Left ventricle myocardium superior (tissue), 1 donor: ENCODE measurements at regions not wholly inside any gene's neighbourhood (a gene's known extent, or its start where the extent isn't known, plus 50 kb on each side); places are given as distances from the start of the nearest gene placed in this dataset.
A peak's percentile ranks its signal among the peaks of the same experiment; 100 is the strongest.
"Not testable (repeated sequence)": the region's sequence is repeated elsewhere in the genome, so short reads cannot be mapped to it uniquely, and the experiment has no call there.

Source experiments
- ATAC-seq: fragments of 200-7000 bp; cut with Tn5 transposase; one replicate; pipeline ENCODE4 v1.9.1; 2020; ENCODE audit warnings: mild to moderate bottlenecking, moderate library complexity
- DNase-seq: peaks from one replicate; pipeline ENCODE4 v3.0.0-alpha.2; 2020
- intact Hi-C: fragments of 100-400 bp; cut with micrococcal nuclease; formaldehyde crosslinking; loops from one replicate; pipeline ENCODE4 v1.11.0; 2022
- donor health status: DM: no; HTN: yes; CAD: no; lungs with severe emphysema.

DNA sequence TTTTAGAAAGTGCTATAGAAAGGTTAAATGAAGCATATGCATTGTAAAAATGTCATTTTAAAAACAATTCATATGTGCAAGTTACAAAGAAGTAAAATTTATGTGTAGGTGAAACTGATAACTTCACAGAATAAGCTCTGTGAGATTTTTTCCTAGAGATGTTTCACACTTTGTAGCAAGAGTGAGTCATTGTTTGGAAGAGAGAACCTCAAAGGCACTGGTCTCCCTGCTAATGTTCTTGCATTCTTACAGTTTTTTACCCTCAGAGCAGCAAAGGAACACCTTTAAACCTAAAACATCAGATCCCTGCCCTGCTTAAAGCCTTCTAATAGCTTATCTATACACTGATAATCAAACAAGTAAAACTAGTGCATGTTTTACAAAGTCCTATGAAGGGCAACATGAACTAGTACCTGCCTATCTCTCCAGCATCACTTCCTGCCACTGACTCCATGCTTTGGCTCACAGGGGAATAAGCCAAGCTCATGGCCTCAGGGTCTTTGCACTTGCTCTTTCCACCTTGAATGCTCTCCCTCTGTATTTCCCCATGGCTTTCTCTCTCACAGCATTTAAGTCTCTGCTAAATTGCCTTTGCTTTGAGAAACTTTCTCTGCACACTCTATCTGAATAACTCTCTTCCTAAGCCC is 997.0 kb downstream of the GATA3 start:
- intact Hi-C loops: no loop called here
- no peak for DNase-seq
- ATAC-seq: no peak

DNA sequence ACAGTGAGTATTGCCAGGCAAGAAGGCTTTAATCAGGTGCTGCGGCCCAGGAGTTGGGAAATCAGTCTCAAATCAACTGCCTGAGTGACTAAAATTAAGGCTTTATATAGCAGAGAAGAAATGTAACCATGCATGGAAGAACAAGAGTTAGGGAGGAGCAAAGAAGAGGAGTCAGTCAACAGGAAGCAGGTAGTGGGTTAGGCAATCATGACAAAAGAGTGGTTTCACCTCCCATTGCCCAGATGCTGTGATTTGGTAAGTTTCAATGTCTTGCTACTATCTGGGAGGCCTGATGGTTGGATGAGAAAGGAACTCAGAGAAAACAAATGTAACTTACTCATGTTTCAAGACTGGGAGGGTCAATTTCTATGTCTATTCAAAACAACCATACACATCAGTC is 998.3 kb downstream of the GATA3 start:
- intact Hi-C loops: no loop called here
- DNase-seq (no peak), ATAC-seq (no peak)

DNA sequence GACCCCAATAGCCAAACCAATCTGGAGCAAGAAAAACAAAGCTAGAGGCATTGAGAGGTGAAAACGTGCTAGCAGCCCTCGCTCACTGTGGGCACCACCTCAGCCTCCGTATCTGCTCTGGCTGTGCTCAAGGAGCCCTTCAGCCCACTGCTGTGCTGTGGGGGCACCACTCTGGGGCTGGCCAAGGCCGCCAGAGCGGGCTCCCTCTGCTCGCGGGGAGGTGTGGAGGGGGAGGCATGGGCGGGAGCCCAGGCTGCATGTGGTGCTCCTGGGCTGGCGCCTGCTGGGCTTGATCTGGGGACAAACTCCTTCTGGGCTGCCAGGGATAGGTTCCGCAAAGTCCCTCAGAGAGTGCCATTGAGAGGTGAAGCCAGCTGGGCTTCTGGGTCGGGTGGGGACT is 1002.0 kb downstream of the GATA3 start:
- no peak for ATAC-seq
- intact Hi-C loops: no loop called here

DNA sequence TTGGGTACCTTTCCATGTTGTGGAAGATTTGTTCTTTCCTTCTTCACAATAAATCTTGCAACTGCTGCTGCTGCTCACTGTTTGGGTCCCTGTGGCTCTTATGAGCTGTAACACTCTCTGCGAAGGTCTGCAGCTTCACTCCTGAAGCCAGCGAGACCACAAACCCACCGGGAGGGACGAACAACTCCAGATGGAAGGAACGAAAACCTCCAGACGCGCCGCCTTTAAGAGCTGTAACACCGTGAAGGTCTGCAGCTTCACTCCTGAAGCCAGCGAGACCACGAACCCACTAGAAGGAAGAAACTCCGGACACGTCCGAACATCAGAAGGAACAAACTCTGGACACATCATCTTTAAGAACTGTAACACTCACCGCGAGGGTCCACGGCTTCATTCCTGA is 1002.8 kb downstream of the GATA3 start:
- intact Hi-C loops, ATAC-seq, DNase-seq: not testable (repeated sequence)

More for the DNA sequence above, 1002.0 kb downstream of the GATA3 start:
- DNase-seq: peak; percentile 12

DNA sequence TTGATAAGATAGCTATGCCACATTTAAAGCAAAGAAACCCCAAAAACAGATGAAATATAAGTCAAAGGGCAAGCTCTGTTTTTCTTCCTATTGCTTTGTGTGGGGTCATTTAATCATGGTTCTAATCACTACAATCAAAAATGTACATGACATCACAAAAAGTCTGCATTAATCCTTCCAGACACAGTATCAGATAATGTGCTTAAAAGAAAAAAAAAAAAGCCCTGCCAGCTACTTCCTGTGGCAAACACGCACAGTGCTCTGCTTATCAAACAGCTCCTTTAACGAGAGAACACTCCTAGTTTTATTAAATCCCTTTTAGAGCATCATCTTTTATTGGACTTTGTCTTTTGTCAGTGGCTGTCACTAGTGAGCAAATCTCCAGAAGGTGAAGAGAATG is 1005.8 kb downstream of the GATA3 start:
- intact Hi-C loops: no loop called here
- ATAC-seq: no peak
- no peak for DNase-seq

DNA sequence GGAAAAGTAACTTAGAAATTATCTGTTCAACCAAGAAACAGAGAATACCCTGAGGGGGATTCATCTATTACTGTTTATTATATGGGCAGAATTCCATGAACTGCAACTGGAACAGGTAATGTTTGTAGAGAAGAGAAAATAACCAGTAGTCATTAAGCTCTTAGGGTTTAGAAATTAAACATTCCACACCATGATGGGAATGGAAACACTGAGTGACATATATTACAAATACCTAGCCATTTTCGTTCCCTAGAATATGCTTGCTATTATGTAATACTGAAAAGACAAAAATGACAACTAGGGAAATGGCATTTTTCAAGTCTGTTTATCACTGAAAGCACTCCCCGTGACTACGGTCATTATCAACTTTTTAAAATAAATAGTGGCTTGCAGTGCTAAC is 1007.4 kb downstream of the GATA3 start:
- no peak for DNase-seq

DNA sequence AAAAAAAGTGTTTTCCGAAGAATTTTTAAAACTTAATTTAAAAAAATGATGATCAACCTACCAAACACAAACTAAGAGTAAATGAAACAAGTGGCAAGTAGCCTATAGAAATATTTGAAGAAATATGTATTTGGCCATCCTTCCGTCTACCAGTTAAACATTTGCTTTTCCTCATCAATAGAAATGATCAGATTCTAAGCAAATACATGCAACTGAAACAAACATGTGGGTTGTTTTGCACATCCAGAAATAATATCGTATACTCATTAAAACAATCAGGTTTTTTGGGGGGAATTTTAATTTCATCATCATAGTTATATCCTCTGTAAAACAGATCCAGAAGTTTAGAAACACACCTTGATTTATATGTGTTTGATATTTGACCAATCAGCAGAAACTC is 1011.7 kb downstream of the GATA3 start:
- intact Hi-C loops: no loop called here
- ATAC-seq: no peak

More for the DNA sequence above, 1007.4 kb downstream of the GATA3 start:
- intact Hi-C loops: no loop called here
- ATAC-seq: no peak

DNA sequence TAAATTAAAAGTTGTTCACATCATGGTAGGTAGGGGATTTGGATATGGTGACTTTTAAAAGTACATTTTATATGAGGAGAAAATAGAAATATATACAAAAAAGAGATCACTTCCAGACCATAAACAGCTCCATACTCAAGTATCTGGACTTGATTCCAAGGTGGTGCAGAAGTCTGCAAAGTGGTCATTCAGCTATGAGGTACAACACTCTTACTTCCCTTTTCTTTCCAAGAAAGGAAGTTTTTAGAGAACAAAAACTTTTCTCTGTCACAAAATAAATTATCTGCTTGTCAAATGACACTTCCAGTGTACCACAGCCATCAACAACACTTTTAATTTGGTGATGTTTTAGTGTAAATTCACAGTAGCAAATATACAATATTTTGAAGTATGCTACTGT is 1013.5 kb downstream of the GATA3 start:
- no peak for ATAC-seq
- no peak for DNase-seq
- intact Hi-C loops: no loop called here

More for the DNA sequence above, 1011.7 kb downstream of the GATA3 start:
- DNase-seq: no peak

DNA sequence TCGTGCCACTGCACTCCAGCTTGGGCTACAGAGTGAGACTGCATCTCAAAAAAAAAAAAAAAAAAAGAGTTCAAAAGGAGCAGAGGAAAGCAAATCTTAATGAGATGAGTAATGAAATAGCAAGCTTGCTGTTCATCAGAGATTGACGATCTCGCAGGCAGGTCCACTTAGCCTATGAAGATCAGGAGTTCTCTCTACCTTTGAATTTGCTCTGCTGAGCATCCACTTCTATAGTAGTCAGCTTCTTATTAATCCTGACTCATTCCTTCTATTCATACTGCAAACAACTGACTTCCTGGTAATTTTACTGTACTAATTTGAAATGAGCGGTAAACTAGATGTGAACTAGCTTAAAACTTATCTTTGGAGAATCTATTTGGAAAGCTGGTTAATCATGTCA is 1014.6 kb downstream of the GATA3 start:
- no peak for ATAC-seq
- no peak for DNase-seq
- intact Hi-C loops: no loop called here

DNA sequence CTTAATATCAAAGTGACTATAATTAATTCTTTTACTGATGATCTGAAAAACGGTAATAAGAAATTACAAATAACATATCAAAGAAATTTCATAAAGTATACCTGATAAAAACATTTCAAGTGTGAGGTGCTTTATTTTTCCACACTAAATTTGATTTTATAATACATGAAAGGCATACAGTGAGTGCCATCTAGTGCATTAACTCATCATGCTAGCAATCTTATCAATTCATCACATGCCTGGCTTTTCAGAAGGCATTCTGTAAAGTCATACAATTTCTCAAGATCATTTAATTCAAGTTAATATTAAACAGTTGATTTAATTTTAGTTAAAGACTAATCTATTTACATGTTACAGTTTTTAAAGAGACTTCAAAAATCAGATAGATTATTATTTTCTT is 1020.9 kb downstream of the GATA3 start:
- DNase-seq (no peak), ATAC-seq (no peak)
- intact Hi-C loops: no loop called here

DNA sequence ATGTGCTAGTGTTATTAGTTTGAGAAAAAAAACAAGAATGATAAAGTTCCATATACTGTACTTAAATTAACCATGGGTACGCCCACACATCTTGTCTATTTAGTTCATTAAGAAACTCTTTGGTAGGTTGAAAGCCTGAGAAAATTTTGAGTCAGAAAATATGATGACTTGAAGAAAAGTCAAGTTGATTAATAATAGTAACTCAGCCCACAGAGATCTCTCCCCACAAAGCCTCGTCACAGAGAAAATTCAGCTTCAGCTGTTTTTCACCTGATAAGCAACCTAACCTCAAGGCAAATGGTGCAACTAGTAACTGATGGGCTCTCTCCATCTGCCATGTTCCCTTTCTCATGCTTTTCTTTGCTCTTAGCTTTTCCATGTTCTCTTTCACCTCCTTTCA is 1021.6 kb downstream of the GATA3 start:
- ATAC-seq (no peak), DNase-seq (no peak)

DNA sequence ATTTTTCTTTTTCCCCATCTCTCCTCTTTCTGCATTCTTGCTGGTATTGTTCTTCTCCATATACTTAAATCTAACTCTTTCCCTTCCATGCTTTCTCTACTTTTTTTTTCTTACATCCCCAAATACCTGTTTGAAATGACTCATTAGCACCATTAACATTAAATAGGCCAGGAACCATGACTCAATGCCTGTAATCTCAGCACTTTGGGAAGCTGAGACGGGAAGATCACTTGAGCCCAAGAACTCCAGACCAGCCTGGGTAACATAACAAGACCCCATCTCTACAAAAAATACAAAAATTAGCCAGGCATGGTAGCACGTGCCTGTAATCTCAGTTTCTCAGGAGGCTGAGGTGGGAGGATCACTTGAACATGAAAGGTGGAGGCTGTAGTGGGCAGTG is 1026.8 kb downstream of the GATA3 start:
- no peak for DNase-seq
- intact Hi-C loops: no loop called here
- no peak for ATAC-seq

More for the DNA sequence above, 1021.6 kb downstream of the GATA3 start:
- intact Hi-C loops: no loop called here

DNA sequence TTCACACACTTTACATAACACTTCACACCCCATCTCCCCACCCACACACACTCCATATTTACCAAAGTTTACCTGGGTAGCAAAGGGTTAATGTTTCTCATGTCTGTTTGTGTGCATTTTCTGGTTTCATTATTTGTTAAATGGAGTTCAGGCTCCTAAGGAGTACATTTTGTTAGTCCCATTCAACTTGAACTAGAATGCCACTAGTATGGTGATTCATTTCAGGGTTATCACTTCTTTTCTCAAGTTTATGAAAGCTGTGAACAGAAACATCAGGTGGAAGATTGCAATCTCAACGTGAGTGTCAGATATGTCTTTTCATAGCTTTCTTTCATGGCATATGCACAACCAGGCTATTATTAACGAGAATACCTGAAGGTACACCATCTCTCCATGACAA is 1027.5 kb downstream of the GATA3 start:
- intact Hi-C loops: no loop called here
- no peak for ATAC-seq

DNA sequence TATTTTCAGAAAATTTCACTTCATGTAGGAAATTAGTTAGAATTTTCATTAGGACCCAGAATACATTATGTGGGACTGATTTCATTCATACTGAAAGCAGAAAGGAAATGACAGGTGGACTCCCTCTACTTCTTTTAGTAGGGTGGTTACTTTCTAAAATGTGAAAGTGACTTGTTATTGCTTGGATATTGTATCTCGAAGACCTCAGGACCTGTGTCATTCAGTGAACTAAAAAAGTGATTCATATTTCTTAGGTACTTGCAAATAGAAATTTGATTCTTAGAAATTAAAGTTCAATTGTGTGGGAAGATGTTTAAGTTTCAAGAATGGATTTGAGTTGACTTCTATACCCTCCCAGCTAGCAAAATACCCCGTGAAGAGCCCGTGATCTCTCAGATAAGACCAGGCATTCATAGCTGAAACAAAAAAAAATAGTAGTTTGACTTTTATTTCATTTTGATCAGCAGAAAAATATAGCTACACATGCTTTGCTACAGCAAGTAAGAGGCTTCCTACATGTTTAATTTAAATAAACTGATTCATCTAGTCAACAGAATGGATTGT is 1037.1 kb downstream of the GATA3 start:
- intact Hi-C loops: no loop called here
- no peak for ATAC-seq

More for the DNA sequence above, 1027.5 kb downstream of the GATA3 start:
- no peak for DNase-seq

DNA sequence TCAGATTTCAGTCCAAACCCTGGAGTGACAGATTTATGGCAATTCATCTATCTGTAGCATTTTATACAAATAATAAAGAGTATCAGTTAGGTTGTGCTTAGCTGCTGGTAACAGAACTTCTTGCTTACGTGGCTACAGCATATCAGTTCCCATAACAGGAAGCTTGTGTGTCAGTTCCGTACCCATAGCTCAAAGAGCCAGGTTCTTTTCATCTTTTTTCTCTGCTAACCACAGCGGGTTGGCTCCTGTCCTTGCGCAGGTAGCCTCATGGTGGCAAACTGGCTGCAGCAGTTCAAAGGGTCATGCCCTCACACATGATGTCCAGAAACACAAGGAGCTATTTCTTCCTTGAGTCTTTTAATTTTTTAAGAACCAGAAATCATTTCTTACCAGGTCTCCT is 1041.8 kb downstream of the GATA3 start:
- ATAC-seq (no peak), DNase-seq (no peak)
- intact Hi-C loops: no loop called here

More for the DNA sequence above, 1037.1 kb downstream of the GATA3 start:
- DNase-seq: no peak

DNA sequence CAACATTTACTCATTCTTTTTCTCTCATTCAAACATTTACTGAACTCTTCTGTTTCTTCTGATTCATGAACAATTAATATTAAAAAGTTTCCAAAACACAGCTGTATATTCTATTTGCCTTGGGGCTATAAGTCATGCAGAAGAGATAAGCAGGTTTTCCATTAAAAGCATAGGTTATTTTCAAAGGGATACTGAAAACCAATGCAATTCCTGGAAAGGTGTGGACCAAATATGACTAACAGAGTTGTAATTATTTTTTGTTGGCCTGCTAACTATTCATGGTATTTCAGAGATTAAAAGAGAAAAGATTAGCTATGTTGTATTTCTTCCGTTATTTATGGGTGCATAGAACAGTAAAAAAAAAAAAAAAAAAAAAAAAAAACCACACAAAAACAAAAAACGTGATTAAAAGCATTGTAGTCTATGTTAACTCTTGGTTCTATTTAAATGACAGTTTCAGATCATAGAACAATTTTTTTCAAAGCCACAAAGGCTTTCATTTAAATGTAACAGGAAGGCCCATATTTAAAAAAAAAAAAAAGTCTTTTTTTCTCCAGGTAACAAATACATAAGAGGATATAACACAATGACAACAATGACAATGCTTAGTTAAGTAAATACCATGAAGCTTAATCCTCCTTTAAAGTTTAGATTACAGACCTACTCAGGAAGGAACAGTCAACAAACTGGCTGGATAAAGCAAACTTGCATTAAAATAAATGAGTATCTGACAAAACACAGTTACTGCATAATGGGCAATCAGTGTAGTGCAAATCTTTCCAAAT is 1042.9 kb downstream of the GATA3 start:
- ATAC-seq (no peak), DNase-seq (no peak)
- intact Hi-C loops: no loop called here

DNA sequence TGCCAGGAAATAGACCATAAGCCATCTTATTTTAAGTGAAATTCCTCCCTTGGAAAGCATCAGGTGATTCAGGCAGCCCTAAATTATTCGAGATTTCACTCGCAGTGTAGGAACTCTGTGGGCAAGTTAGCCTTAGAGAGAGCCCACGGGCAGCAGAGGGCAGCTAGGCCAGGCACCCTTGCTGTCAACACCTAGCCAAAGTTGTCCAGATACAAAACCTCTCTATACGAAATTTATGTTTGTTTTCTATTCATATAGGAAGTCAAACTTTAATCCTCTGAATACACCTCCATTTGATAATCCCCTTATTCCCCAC is 1043.5 kb downstream of the GATA3 start:
- DNase-seq (no peak), ATAC-seq (no peak)
- intact Hi-C loops: no loop called here

DNA sequence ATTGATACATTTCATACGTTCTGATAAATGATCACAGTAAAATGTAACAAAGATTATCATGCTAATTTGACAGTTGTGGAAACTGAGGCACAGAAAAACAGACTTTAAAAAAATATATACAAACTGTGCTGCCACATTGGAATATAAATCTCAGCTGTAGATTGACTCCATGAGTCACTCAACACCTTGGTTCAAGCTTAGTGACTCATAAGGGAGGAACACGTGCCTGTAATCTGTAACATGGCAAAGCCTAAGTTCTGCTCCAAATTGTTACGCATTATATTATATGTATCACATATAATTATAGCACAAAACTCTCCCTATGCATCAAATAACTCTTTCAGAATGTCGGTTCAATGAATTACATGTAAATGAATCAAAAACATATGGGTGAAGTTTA is 1047.5 kb downstream of the GATA3 start:
- DNase-seq (no peak), ATAC-seq (no peak)
- intact Hi-C loops: no loop called here

DNA sequence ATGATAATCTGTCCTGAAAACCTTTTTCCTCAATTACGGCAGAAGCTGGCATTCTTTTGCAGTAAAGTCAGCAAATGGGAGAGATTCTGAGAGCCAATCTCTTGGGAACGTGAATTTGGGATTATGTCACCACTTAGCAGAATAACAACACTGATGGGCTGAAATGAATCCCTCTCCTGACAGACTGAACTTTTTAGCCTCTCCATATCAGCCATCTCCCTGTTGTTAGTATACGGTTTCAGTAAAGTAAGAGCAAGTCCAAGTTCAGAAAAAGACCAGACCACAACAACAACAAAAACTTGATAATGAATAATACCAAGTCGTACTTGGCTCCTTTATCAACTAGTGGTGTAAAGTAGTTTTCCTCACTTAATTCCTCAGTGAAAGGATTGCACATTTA is 1048.8 kb downstream of the GATA3 start:
- no peak for DNase-seq
- no peak for ATAC-seq
- intact Hi-C loops: no loop called here

DNA sequence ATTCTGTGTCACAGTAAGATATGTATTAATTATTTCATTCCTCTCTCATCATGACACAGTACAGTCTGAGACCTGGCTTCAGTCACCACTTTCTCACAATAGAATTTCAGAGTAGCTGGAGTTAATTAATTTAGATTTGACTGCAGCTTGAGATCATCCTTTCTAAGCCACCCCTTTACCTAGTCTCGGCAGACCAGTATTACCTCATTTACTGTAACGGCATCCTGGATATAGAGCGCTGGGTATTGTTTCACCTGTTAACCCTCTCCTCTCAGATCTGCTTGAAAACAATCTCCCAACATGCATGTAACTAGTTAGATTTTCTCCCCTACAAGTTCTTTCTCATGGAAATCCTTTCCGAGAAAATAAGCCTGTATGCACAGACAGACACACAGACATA is 1057.5 kb downstream of the GATA3 start:
- ATAC-seq: no peak
- no peak for DNase-seq
- intact Hi-C loops: no loop called here

DNA sequence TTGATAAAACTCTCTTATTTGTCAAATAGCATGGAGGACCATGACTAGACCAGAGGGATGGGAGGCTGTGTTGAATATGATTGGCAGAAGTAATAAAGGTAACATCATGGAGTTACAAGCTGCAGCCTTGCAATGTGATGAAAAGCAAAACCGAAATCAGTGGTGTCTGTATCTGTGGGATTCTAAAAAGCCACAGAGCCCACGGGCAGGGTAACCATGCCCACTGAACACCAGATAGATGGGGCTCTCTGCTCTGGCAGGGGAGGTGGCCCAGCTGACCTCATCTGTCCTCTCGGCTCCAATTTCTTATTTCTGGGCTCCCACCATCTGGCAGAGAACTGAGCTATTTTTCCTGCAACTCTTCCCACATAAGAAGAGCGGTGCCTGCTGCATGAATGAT is 1072.2 kb downstream of the GATA3 start:
- no peak for ATAC-seq
- intact Hi-C loops: no loop called here
- DNase-seq: no peak
